Astrocyte of the cerebellum (primary cell): ENCODE measurements at regions not wholly inside any gene's neighbourhood (a gene's known extent, or its start where the extent isn't known, plus 50 kb on each side); places are given as distances from the start of the nearest gene placed in this dataset.

Source experiments
- DNase-seq: peaks from one replicate; pipeline ENCODE4 v3.0.0-alpha.2; 2011; ENCODE audit warnings: low read depth
- H3K4me3 ChIP-seq: 2 replicates; pipeline ENCODE4 v1.5.1; 2011; ENCODE audit warnings: mild to moderate bottlenecking, low read depth, low read length, moderate library complexity
- CTCF ChIP-seq: IDR thresholded peaks from 2 replicates; pipeline ENCODE4 v1.5.1; 2012; ENCODE audit warnings: low read length, low read depth, moderate library complexity, mild to moderate bottlenecking; ENCODE audit errors: missing control alignments
- in situ Hi-C: cut with HindIII; loops from 2 replicates; pipeline ENCODE4 v1.10.0; 2017; ENCODE audit warnings: low sequenced_read_pairs

GRCh38 chr20:55778796-55779195 is 226.5 kb downstream of the CBLN4 start:
- DNase-seq = no peak
- no peak for TF ChIP-seq CTCF
- H3K4me3 ChIP-seq = no peak overlapping the region
- in situ Hi-C loops = no loop called here

GRCh38 chr20:55777641-55778040 is 227.7 kb downstream of the CBLN4 start:
- TF ChIP-seq CTCF = no peak
- in situ Hi-C loops = no loop called here
- no peak overlapping the region for H3K4me3 ChIP-seq
- no peak for DNase-seq

GRCh38 chr20:55776176-55776575 is 229.1 kb downstream of the CBLN4 start:
- in situ Hi-C loops = no loop called here
- no peak for DNase-seq
- no peak overlapping the region for H3K4me3 ChIP-seq
- no peak for TF ChIP-seq CTCF

DNA sequence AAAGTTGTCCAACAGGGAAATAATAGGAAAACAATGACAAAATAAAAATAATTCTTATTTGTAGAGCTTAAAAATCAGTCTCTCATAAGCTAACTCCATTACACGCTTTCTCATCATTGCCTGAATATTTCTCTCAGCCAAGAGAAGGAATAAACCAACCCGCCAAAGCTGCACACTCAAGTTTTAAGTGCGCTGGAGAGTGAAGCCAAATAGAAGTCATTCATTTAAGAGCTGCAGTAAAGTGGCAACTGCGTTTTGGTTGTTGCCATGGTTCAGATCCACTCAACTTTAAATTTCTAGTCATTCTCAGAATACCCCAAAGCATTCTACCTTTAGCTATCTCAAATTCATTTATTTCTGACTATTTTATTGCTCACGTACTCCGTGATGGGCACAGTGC is 230.7 kb downstream of the CBLN4 start:
- in situ Hi-C loops = no loop called here
- no peak for DNase-seq
- no peak overlapping the region for H3K4me3 ChIP-seq
- TF ChIP-seq CTCF = no peak

GRCh38 chr20:55761797-55762196 is 243.5 kb downstream of the CBLN4 start:
- no peak for TF ChIP-seq CTCF
- in situ Hi-C loops = no loop called here
- no peak for DNase-seq
- no peak overlapping the region for H3K4me3 ChIP-seq

DNA sequence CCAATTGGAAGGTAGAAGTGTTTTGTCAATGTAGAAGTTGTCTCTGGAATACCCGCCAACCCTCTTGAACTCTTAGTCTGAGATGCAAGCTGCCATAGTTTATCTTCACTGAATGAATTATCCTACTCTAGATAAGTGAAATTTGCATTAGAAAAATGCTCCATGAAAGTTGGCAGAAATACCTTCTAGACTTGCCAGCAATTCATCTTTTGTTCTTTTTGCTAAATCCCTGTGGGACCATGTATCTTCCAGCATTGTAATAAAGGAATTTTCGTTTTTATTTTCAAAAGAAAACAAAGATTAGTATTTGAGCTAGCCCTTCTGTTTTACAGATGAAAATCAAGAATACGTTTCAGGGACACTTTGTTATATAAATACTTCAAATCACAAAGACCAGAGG is 244.2 kb downstream of the CBLN4 start:
- DNase-seq = no peak
- no peak for TF ChIP-seq CTCF
- H3K4me3 ChIP-seq = no peak overlapping the region
- in situ Hi-C loops = no loop called here

DNA sequence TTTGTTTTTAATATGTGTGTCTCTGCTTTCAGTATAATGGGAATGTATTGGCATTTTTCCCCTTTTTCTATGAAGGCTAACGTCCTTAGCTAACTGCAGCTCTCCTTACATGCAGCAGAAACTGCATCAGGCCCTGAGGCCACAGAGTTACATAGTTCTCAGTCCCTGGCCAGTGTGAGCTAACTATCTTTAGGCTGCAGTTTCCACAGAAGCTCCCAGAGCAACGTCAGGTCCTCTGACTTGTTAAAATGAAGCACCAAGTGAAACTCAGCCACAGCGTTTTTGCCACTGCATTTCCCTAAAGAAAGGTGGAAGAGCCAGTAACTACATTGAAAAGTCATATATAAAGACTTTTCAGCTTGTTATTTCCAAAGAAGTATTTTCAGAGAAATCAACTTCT is 244.7 kb downstream of the CBLN4 start:
- DNase-seq = no peak
- in situ Hi-C loops = no loop called here

More for the DNA sequence above, 244.7 kb downstream of the CBLN4 start:
- no peak overlapping the region for H3K4me3 ChIP-seq
- no peak for TF ChIP-seq CTCF
